ENCODE measurements at regions not wholly inside any gene's neighbourhood (a gene's known extent, or its start where the extent isn't known, plus 50 kb on each side); places are given as distances from the start of the nearest gene placed in this dataset.

DNA sequence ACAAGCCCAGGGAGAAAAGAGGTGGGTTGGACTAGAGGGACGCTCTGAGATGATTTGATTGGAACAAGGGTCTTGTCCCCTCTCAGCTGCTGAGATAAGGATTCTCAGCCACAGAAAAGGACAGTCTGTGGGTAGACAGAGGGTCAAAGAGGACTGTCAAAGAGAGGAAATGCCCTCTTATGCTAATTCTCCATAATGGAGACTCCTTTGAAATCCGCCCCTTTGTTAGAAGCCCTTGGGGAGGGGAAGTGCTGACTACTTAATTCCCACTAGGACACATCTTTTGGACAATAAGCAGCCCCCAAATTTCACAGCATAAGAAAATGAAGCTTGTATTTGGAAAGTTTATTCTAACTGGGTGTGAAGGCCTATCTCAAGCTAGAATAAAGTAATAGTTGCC, 176.6 kb downstream of the KTN1 start:
- Mint-ChIP-seq H3K9me3 (ENCODE audit: low read depth) (no peaks in the 10 kb centered on the region), H3K4me1 (ENCODE audit: low read depth) (peaks cover 23% of the 10 kb centered on the region), H3K4me3 (ENCODE audit: low read depth) (no peak overlapping the region), H3K27me3 (peaks cover 2% of the 10 kb centered on the region), H3K36me3 (ENCODE audit: insufficient read depth) (no peaks in the 10 kb centered on the region), H3K27ac (no peak overlapping the region)
- DNase-seq (ENCODE audit: low spot score, unreplicated experiment), result no peak
- TF ChIP-seq, protein P1, sequence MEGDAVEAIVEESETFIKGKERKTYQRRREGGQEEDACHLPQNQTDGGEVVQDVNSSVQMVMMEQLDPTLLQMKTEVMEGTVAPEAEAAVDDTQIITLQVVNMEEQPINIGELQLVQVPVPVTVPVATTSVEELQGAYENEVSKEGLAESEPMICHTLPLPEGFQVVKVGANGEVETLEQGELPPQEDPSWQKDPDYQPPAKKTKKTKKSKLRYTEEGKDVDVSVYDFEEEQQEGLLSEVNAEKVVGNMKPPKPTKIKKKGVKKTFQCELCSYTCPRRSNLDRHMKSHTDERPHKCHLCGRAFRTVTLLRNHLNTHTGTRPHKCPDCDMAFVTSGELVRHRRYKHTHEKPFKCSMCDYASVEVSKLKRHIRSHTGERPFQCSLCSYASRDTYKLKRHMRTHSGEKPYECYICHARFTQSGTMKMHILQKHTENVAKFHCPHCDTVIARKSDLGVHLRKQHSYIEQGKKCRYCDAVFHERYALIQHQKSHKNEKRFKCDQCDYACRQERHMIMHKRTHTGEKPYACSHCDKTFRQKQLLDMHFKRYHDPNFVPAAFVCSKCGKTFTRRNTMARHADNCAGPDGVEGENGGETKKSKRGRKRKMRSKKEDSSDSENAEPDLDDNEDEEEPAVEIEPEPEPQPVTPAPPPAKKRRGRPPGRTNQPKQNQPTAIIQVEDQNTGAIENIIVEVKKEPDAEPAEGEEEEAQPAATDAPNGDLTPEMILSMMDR (IDR thresholded peaks at IDR 0.05; ENCODE audit: unreplicated experiment), result no peak

DNA sequence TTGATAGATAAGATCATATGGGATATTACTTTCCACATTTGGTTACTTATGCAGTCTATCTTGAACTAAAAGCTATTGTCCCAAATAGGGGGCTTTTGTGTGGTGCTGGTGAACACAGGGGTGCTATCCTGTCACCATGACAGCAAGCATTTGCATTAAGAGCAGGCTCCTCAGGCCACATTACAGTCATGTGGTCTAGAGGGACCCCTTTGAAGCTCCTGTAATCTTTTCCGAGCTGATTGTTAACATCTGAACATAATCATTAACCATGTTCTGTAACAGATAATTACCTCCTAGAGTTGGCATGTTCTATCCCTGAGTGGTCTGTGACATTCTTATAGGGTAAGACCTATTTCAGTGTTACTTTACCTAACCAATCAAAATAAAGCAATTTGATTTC, 178.8 kb downstream of the KTN1 start:
- no peaks in the 10 kb centered on the region for H3K9me3 Mint-ChIP-seq (ENCODE audit: low read depth)
- no peak overlapping the region for H3K27ac Mint-ChIP-seq
- no peak overlapping the region for H3K4me3 Mint-ChIP-seq (ENCODE audit: low read depth)
- peaks cover 16% of the 10 kb centered on the region for H3K4me1 Mint-ChIP-seq (ENCODE audit: low read depth)
- no peaks in the 10 kb centered on the region for H3K36me3 Mint-ChIP-seq (ENCODE audit: insufficient read depth)
- H3K27me3 Mint-ChIP-seq, result peaks cover 2% of the 10 kb centered on the region
- no peak for DNase-seq (ENCODE audit: low spot score, unreplicated experiment)
- TF ChIP-seq, protein P1 (IDR thresholded peaks at IDR 0.05; ENCODE audit: unreplicated experiment), result no peak

DNA sequence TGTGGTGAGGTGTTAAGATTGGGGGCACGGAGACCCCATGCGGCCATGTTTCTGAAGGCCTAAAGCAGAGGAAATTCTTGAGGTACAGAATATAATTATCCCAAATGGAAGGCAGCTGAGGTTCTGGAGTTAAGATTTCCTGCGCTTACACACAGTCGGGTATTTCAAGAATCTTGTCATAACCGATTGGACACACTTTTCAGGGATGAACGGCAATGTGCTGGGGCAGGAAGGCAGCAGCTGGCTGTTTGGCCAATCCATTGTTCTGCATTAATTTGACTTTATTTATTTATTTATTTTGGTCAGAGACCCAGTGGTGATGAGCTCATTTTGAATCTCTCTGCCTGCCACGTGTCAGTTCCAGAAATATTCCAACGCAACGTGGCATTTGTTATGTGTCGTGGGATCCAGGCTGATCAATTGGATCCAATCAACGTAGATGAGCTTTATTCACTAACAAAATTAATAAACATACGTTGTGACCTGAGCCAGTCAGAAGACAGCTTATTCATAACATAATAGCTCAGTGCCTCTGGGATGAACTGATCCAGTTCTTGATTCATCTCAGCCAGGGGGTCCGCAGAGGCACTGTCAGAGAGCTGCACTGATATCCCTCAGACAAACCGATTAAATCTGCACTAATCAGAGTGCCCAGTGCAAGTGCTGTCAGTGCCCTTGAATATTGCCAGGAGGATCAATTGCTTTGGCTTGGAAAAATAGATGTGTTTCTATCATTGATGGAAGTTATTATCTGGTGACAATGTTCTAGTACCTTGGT, 181.0 kb downstream of the KTN1 start:
- Mint-ChIP-seq H3K27me3 (no peaks in the 10 kb centered on the region), H3K4me1 (ENCODE audit: low read depth) (peaks cover 17% of the 10 kb centered on the region), H3K9me3 (ENCODE audit: low read depth) (peaks cover 3% of the 10 kb centered on the region), H3K36me3 (ENCODE audit: insufficient read depth) (no peaks in the 10 kb centered on the region), H3K27ac (no peak overlapping the region), H3K4me3 (ENCODE audit: low read depth) (no peak overlapping the region)
- DNase-seq (ENCODE audit: low spot score, unreplicated experiment), result no peak
- TF ChIP-seq, protein P1 (IDR thresholded peaks at IDR 0.05; ENCODE audit: unreplicated experiment), result no peak

DNA sequence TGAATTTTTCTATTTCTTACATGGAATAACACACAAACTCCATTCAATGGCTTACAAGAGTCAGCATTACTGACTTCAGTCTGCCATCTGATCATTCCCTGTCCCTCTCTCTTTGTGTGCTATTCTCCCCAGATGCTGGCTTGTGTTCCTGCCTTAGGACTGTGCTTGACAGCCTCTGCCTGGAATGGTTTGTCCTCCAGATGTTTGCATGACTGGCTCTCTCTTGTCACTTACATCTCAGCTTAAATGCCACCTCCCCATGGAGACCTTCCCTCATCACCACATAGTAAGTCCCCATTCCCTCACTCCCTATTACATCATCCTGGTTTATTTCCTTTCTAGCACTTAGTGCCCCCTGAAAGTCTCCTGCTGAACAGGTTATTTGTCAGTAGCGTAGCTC, 181.6 kb downstream of the KTN1 start:
- no peaks in the 10 kb centered on the region for H3K27me3 Mint-ChIP-seq
- H3K36me3 Mint-ChIP-seq (ENCODE audit: insufficient read depth), result no peaks in the 10 kb centered on the region
- no peak for DNase-seq (ENCODE audit: low spot score, unreplicated experiment)
- peaks cover 17% of the 10 kb centered on the region for H3K4me1 Mint-ChIP-seq (ENCODE audit: low read depth)
- no peak overlapping the region for H3K4me3 Mint-ChIP-seq (ENCODE audit: low read depth)
- TF ChIP-seq, protein P1 (IDR thresholded peaks at IDR 0.05; ENCODE audit: unreplicated experiment), result no peak
- no peak overlapping the region for H3K27ac Mint-ChIP-seq
- H3K9me3 Mint-ChIP-seq (ENCODE audit: low read depth), result peaks cover 3% of the 10 kb centered on the region

DNA sequence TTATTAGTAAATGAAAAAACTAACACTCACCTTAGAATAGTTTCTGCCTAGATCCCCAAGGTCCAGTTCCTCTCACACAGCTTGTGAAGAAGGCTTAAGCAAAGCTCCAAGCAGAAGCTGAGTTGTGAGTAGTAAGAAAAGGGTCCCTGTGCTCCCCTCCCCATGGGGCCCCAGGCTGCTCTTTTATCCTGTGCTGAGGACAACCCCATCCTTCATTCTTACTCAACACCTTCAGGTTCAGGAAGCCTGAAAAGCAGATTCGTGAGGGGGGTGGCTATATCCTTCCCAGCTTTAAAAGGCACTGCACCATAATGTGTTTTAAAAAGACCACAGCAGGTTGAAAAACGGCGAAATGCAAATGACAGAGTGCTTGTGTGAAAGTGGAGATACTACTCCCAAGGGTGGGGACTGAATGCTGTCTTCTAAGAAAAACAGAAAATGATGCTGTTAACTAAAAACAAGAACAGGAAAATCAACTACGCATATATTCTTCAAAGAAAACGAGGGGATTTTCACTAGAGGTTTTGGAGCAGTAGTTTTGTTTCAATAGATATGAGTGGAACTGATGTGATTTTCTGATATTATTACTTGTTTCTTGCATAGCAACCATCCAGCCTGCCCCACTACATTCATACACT, 182.7 kb downstream of the KTN1 start:
- peaks cover 17% of the 10 kb centered on the region for H3K4me1 Mint-ChIP-seq (ENCODE audit: low read depth)
- H3K27ac Mint-ChIP-seq, result no peak overlapping the region
- peaks cover 3% of the 10 kb centered on the region for H3K9me3 Mint-ChIP-seq (ENCODE audit: low read depth)
- TF ChIP-seq, protein P1 (IDR thresholded peaks at IDR 0.05; ENCODE audit: unreplicated experiment), result no peak
- H3K4me3 Mint-ChIP-seq (ENCODE audit: low read depth), result no peak overlapping the region
- H3K27me3 Mint-ChIP-seq, result no peaks in the 10 kb centered on the region
- H3K36me3 Mint-ChIP-seq (ENCODE audit: insufficient read depth), result no peaks in the 10 kb centered on the region
- no peak for DNase-seq (ENCODE audit: low spot score, unreplicated experiment)

Data from progenitor cell of endocrine pancreas (in vitro differentiated cells).